Activated CD4-positive, alpha-beta T cell treated with anti-CD3 and anti-CD28 coated beads, Interleukin-2, amount 10 ng/mL, durations not matched to agents 24 days and 14 days (primary cell): ENCODE measurements at regions not wholly inside any gene's neighbourhood (a gene's known extent, or its start where the extent isn't known, plus 50 kb on each side); places are given as distances from the start of the nearest gene placed in this dataset.
"Not testable (repeated sequence)": the region's sequence is repeated elsewhere in the genome, so short reads cannot be mapped to it uniquely, and the experiment has no call there.

ENCODE experiments used
- DNase-seq: peaks from one replicate; pipeline ENCODE4 v3.0.0; 2022
- H3K27ac Mint-ChIP-seq: one replicate; pipeline ENCODE4 v1.8.0; 2022; ENCODE audit warnings: mild to moderate bottlenecking, mixed read lengths
- H3K27me3 Mint-ChIP-seq: one replicate; pipeline ENCODE4 v1.8.0; 2022; ENCODE audit warnings: mixed read lengths
- H3K36me3 Mint-ChIP-seq: one replicate; pipeline ENCODE4 v1.8.0; 2022; ENCODE audit warnings: low read depth, mild to moderate bottlenecking, mixed read lengths
- H3K4me1 Mint-ChIP-seq: one replicate; pipeline ENCODE4 v1.8.0; 2021; ENCODE audit warnings: mixed read lengths
- H3K4me3 Mint-ChIP-seq: one replicate; pipeline ENCODE4 v1.8.0; 2022; ENCODE audit warnings: mild to moderate bottlenecking, moderate library complexity, mixed read lengths
- H3K9me3 Mint-ChIP-seq: one replicate; pipeline ENCODE4 v1.8.0; 2021; ENCODE audit warnings: mixed read lengths
- intact Hi-C: fragments of 100-400 bp; cut with micrococcal nuclease; formaldehyde crosslinking; loops from one replicate; pipeline ENCODE4 v1.15.1; 2023

DNA sequence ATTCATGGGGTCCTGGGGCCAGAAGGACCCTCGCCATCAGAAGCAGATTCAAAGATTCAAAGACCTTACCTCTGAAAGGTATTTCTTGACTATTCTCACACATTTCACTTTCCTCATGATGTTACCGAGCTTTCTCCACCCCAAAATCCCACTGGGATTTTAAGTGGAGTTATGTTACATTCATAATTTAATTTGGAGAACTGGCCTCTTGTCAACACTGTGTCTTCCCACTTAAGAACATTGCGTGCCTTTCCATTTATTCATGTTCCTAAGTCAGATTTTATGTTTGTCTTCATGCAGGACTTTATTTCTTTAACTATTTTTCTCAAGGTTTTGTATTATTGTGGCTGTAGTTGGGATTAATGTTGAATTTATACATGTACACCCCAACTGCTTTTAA is 123.5 kb upstream of the BMPER start:
- Mint-ChIP-seq H3K36me3 (no peaks in the 10 kb centered on the region), H3K27ac (no peak overlapping the region), H3K9me3 (no peaks in the 10 kb centered on the region), H3K4me3 (no peak overlapping the region), H3K4me1 (no peaks in the 10 kb centered on the region), H3K27me3 (no peaks in the 10 kb centered on the region)
- no peak for DNase-seq
- intact Hi-C loops = no loop called here

DNA sequence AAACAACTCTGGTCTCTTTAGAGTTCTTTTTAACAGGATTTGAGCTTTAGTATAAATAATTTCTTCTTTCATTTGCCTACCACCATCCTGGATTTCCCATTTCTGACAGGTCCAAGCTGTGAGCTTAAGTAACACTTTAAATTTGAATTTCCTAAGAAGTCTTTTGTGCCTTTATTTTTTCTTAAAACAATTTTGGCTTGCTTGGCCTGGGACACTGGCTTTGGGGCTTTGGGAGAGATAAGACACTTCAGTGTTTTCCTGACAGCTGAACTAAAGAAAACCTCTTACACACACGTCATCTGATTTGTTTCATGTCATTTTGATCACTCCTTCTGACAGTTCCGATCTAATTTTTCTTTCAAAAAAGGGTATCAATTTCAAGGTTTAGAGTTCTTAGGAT is 121.3 kb upstream of the BMPER start:
- intact Hi-C loops = no loop called here
- no peaks in the 10 kb centered on the region for H3K9me3 Mint-ChIP-seq
- DNase-seq = no peak
- no peaks in the 10 kb centered on the region for H3K36me3 Mint-ChIP-seq
- no peaks in the 10 kb centered on the region for H3K4me1 Mint-ChIP-seq
- no peak overlapping the region for H3K27ac Mint-ChIP-seq
- no peaks in the 10 kb centered on the region for H3K27me3 Mint-ChIP-seq
- H3K4me3 Mint-ChIP-seq = no peak overlapping the region

DNA sequence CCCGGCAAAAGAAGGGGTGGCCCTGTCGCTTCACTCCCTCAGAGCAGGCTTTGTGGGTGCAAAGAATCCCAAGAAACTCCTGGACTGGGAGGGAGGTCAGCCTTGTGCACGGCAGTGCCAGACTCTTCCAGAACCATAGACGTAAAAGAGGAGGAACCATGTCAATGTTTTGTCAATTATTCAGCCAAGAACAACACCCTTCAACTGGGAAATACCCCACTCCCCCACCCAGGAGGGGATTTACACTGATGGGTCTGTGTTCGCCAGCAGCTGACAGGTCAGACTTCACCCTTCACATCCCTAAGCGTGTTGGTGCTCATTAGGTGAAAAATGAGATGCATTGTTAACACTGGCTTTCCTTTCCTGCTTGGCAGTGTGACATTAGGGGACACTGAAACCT is 116.8 kb upstream of the BMPER start:
- Mint-ChIP-seq H3K9me3 (peaks cover 5% of the 10 kb centered on the region), H3K4me3 (no peak overlapping the region), H3K27ac (no peak overlapping the region), H3K27me3 (no peaks in the 10 kb centered on the region), H3K36me3 (no peaks in the 10 kb centered on the region), H3K4me1 (no peaks in the 10 kb centered on the region)
- intact Hi-C loops = no loop called here
- no peak for DNase-seq

DNA sequence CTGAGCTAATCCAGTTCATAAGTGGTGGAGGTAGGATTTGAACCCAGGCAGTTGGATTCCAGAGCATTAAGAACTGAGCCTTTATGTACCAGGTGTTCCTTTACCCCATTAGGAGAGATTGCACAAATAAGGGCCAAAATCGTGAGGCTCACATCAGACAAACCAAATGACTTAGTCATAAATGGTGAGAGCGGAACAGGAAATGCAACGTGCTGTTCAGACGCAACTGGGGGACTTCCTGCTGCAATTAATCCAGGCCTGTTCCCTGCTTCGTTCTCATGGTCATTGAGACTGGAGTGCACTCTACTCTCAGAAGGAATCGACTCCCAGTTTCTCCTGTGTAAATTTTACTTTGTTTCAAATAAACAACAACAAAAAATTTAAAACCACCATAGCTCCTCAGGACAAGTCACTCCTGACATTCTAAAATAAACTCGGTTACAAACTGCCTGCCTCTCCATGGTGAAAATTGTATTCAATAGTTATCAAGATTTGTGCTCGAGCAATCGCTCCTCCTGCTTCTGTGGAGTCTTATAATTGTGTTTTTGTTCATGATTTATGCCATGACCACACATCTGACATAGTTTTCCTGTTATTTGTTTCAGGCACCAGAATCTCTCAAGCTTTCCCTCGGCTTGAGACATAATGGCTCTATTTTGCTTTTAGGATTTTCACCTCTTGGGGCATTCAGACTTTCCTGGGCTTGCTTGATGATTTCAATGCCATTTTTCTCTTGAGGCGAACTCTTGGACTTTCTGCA is 115.3 kb upstream of the BMPER start:
- Mint-ChIP-seq H3K4me3 (no peak overlapping the region), H3K27ac (no peak overlapping the region), H3K36me3 (no peaks in the 10 kb centered on the region), H3K9me3 (peaks cover 5% of the 10 kb centered on the region), H3K27me3 (no peaks in the 10 kb centered on the region), H3K4me1 (no peaks in the 10 kb centered on the region)
- intact Hi-C loops = no loop called here
- no peak for DNase-seq

GRCh38 chr7:33790746-33791145 is 114.6 kb upstream of the BMPER start:
- Mint-ChIP-seq H3K9me3 (peaks cover 5% of the 10 kb centered on the region), H3K36me3 (no peaks in the 10 kb centered on the region), H3K4me3 (no peak overlapping the region), H3K27ac (no peak overlapping the region), H3K27me3 (no peaks in the 10 kb centered on the region), H3K4me1 (no peaks in the 10 kb centered on the region)
- DNase-seq = no peak
- intact Hi-C loops = no loop called here

DNA sequence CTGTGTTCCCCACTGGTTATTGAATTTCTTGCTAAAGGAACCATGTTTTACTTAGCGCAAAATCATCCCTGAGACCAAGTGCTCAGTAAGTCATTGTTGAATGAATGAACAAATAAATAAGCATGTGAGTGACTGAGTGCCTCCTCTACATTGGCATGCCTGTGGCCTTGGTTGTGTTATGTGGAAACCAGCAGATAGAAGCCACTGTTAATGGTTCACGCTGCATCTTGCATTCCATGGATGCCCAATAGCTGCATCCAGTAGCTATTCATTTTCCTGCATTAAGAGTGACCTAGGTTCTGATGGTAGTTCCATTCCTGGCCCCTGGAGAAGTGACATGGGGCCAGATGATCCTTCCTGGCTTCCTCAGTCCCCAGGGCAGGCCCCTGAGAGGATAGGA is 113.3 kb upstream of the BMPER start:
- H3K9me3 Mint-ChIP-seq = peaks cover 5% of the 10 kb centered on the region
- no peak overlapping the region for H3K4me3 Mint-ChIP-seq
- H3K27me3 Mint-ChIP-seq = no peaks in the 10 kb centered on the region
- intact Hi-C loops = no loop called here
- no peaks in the 10 kb centered on the region for H3K36me3 Mint-ChIP-seq
- H3K27ac Mint-ChIP-seq = no peak overlapping the region
- H3K4me1 Mint-ChIP-seq = no peaks in the 10 kb centered on the region
- DNase-seq = no peak

- peaks cover 5% of the 10 kb centered on the region for H3K9me3 Mint-ChIP-seq
- no peak for DNase-seq
- H3K4me3 Mint-ChIP-seq = no peak overlapping the region
- H3K27ac Mint-ChIP-seq = no peak overlapping the region
- H3K27me3 Mint-ChIP-seq = no peaks in the 10 kb centered on the region
- intact Hi-C loops = no loop called here
- H3K4me1 Mint-ChIP-seq = no peaks in the 10 kb centered on the region
- no peaks in the 10 kb centered on the region for H3K36me3 Mint-ChIP-seq
These were observed 112.7 kb upstream of the BMPER start for GRCh38 chr7:33792547-33793105.

DNA sequence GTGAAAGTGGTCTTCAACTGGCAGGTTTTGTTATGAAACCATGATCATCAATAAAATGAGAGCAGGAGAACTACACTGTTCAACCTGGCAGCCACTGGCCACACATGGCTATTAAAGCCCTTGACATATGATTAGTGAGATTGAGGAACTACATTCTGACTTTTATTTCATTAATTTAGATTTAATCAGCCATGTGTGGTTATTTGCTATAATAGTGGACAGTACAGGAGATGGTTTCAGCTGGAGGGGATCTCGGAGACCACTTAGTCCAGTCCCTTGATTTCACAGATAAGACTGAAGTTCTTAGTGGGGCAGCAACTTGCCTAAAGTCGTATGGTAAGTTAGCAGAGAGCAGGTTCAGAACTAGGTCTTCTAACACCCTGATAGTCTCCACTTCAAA is 111.7 kb upstream of the BMPER start:
- intact Hi-C loops = no loop called here
- no peak for DNase-seq
- Mint-ChIP-seq H3K27ac (no peak overlapping the region), H3K9me3 (peaks cover 5% of the 10 kb centered on the region), H3K4me3 (no peak overlapping the region), H3K36me3 (no peaks in the 10 kb centered on the region), H3K4me1 (no peaks in the 10 kb centered on the region), H3K27me3 (no peaks in the 10 kb centered on the region)

DNA sequence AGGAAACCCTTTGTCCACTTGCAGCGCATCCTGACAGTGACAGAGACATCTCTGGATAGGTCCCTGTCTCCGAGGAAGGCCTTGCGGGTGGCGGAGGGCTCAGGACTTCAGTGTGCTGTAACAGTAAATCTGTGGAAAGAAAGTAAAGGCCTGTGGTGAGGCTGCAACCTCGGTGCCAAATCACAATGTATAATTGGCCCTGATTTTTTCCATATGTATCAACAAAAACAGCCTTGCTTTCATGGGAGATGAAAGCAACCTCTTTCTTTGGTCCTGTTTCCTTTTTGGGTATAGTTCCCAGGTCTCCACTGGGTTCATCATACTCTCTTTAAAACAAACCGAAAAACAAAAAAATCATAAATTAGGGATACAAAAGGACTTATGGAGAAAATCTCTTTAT is 110.9 kb upstream of the BMPER start:
- intact Hi-C loops = no loop called here
- DNase-seq = no peak
- H3K4me1 Mint-ChIP-seq = no peaks in the 10 kb centered on the region

GRCh38 chr7:33794959-33795358 is 110.4 kb upstream of the BMPER start:
- Mint-ChIP-seq H3K4me3 (no peak overlapping the region), H3K27me3 (no peaks in the 10 kb centered on the region), H3K4me1 (no peaks in the 10 kb centered on the region), H3K9me3 (peaks cover 5% of the 10 kb centered on the region), H3K27ac (no peak overlapping the region), H3K36me3 (no peaks in the 10 kb centered on the region)
- intact Hi-C loops = no loop called here
- DNase-seq = no peak

More for the DNA sequence above, 110.9 kb upstream of the BMPER start:
- Mint-ChIP-seq H3K27ac (no peak overlapping the region), H3K9me3 (peaks cover 5% of the 10 kb centered on the region), H3K4me3 (no peak overlapping the region), H3K27me3 (no peaks in the 10 kb centered on the region), H3K36me3 (no peaks in the 10 kb centered on the region)

DNA sequence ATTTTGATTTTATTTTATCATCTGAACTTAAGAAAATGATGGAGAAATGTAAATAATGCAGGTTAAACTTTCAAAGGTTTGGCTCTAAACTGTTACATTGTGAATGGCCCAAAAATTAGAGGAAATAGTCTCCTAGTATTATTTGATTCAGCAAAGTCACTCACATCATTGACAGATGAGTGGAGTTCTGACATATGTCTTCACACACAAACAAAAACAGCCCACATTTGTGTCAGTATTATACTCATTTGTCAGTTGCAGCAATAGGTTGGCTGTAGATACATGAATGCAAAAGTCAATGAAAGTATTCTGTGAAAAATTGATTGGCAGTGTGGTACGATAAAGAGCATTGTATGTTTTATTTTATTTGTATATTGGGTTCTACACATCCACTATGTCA is 108.8 kb upstream of the BMPER start:
- no peaks in the 10 kb centered on the region for H3K27me3 Mint-ChIP-seq
- H3K9me3 Mint-ChIP-seq = no peaks in the 10 kb centered on the region
- no peak overlapping the region for H3K4me3 Mint-ChIP-seq
- H3K4me1 Mint-ChIP-seq = no peaks in the 10 kb centered on the region
- intact Hi-C loops = no loop called here
- DNase-seq = no peak
- no peaks in the 10 kb centered on the region for H3K36me3 Mint-ChIP-seq
- H3K27ac Mint-ChIP-seq = no peak overlapping the region

DNA sequence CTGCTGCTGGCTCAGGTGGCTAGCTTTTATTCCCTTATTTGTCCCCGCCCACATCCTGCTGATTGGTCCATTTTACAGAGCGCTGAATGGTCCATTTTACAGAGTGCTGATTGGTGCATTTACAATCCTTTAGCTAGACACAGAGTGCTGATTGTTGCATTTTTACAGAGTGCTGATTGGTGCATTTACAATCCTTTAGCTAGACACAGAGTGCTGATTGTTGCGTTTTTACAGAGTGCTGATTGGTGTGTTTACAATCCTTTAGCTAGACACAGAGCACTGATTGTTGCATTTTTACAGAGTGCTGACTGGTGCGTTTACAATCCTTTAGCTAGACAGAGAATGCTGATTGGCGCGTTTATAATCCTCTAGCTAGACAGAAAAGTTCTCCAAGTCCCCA is 107.8 kb upstream of the BMPER start:
- H3K4me1 Mint-ChIP-seq, H3K9me3 Mint-ChIP-seq, DNase-seq, intact Hi-C loops, H3K27ac Mint-ChIP-seq, H3K36me3 Mint-ChIP-seq, H3K4me3 Mint-ChIP-seq, H3K27me3 Mint-ChIP-seq: not testable (repeated sequence)

DNA sequence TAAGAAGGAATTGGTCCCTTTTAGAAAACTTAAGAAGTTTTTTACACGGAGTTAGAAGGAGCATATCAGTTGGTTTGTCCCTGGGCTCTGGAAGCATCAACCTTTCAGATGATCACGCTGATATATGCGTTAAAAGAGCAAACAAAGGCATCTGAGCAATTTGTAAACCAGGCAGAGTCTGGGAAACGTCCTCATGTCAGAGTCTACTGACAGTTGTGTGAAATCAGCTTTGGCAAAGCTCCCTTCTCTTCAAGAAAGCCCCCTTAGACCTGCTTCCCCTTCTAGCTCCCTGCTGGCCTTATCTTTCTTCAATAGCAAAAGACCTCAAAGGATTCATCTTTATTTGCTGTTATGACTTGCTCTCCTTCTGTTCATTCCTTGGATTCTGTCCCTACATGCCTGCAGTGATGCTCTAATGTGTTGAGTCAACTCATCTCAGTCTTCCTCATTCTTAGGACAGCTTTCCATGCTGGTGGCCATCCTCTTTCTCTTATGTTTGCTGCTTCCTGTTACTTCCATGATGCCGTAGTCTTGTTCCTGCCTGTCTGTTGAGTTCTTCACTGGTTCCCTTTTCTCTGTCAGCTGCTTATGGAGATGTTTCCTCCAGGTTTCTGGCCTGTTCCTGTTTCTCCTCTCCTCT is 106.5 kb upstream of the BMPER start:
- no peaks in the 10 kb centered on the region for H3K9me3 Mint-ChIP-seq
- intact Hi-C loops = no loop called here
- H3K27me3 Mint-ChIP-seq = no peaks in the 10 kb centered on the region
- H3K4me1 Mint-ChIP-seq = no peaks in the 10 kb centered on the region
- no peaks in the 10 kb centered on the region for H3K36me3 Mint-ChIP-seq
- no peak for DNase-seq
- H3K4me3 Mint-ChIP-seq = no peak overlapping the region
- H3K27ac Mint-ChIP-seq = no peak overlapping the region

DNA sequence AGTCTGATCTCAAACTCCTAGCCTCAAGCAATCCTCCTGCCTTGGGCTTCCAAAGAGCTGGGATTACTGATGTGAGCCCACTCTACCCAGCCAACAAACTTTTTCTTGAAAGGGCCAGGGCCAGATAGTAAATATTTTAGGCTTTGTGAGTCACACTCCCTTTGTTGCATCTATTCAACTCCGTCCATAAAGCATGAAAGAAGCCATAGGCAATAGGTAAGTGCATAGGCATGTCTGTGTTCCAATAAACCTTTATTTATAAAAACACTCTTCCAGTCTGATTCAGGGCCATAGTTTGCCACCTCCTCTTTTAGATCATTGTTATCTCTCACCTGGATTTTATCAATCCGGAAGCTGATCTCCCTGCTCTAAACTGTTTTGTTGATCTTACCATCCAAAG is 105.6 kb upstream of the BMPER start:
- no peaks in the 10 kb centered on the region for H3K36me3 Mint-ChIP-seq
- H3K4me3 Mint-ChIP-seq = no peak overlapping the region
- no peaks in the 10 kb centered on the region for H3K27me3 Mint-ChIP-seq
- H3K27ac Mint-ChIP-seq = no peak overlapping the region
- no peak for DNase-seq
- no peaks in the 10 kb centered on the region for H3K4me1 Mint-ChIP-seq
- intact Hi-C loops = no loop called here
- H3K9me3 Mint-ChIP-seq = no peaks in the 10 kb centered on the region

- intact Hi-C loops = no loop called here
- H3K27ac Mint-ChIP-seq = no peak overlapping the region
These were observed 102.7 kb upstream of the BMPER start for GRCh38 chr7:33802600-33802999.

More at GRCh38 chr7:33802600-33802999, 102.7 kb upstream of the BMPER start:
- DNase-seq = no peak
- Mint-ChIP-seq H3K4me3 (no peak overlapping the region), H3K27me3 (no peaks in the 10 kb centered on the region), H3K4me1 (no peaks in the 10 kb centered on the region), H3K9me3 (no peaks in the 10 kb centered on the region), H3K36me3 (no peaks in the 10 kb centered on the region)
